ENCODE measurements at regions not wholly inside any gene's neighbourhood (a gene's known extent, or its start where the extent isn't known, plus 50 kb on each side); places are given as distances from the start of the nearest gene placed in this dataset.

- POLR2A ChIA-PET (ENCODE audit: unreplicated experiment), result no interaction called here
Measured at GRCh38 chr6:22349051-22349450, 52.2 kb upstream of the PRL start.

GRCh38 chr6:22349528-22349927 is 52.7 kb upstream of the PRL start:
- Histone ChIP-seq H3K27ac (ENCODE audit: low read length) (no peak overlapping the region), H3K9me3 (ENCODE audit: low read length) (no peaks in the 10 kb centered on the region), H3K9me2 (replicated peaks; ENCODE audit: low read length) (no peaks in the 10 kb centered on the region), H3K36me3 (ENCODE audit: low read depth, low read length) (no peaks in the 10 kb centered on the region), H3K27me3 (ENCODE audit: low read length) (no peaks in the 10 kb centered on the region), H3F3A (ENCODE audit: low read length, unreplicated experiment) (no peaks in the 10 kb centered on the region), H3K79me2 (ENCODE audit: low read length) (no peaks in the 10 kb centered on the region), H2AFZ (ENCODE audit: low read length) (no peak overlapping the region), H3K9ac (ENCODE audit: low read length) (no peak overlapping the region), H3K4me3 (ENCODE audit: low read length) (no peak overlapping the region), H4K20me1 (ENCODE audit: low read length) (no peaks in the 10 kb centered on the region), H3K4me1 (ENCODE audit: insufficient read depth, low read length) (no peaks in the 10 kb centered on the region), H3K4me2 (ENCODE audit: low read length) (no peak overlapping the region)
- POLR2A ChIA-PET (ENCODE audit: unreplicated experiment), result no interaction called here
- no peak for ATAC-seq
- intact Hi-C loops (cut with micrococcal nuclease), result no loop called here
- TF ChIP-seq EZH2 (IDR thresholded peaks at IDR 0.05; ENCODE audit: low read length, unreplicated experiment), result no peak
- no peak for TF ChIP-seq CTCF (conservative IDR thresholded peaks at IDR 0.05; ENCODE audit: low read depth, low read length)
- TF ChIP-seq EZH2phosphoT487 (IDR thresholded peaks at IDR 0.05; ENCODE audit: borderline replicate concordance, low read length), result no peak
- DNase-seq, result no peak
- no TSS peak for BruUV-seq (replicated peaks)
- CTCF ChIA-PET, result no interaction called here

More at GRCh38 chr6:22349051-22349450, 52.2 kb upstream of the PRL start:
- TF ChIP-seq EZH2phosphoT487 (IDR thresholded peaks at IDR 0.05; ENCODE audit: borderline replicate concordance, low read length), result no peak
- TF ChIP-seq EZH2 (IDR thresholded peaks at IDR 0.05; ENCODE audit: low read length, unreplicated experiment), result no peak
- TF ChIP-seq CTCF (conservative IDR thresholded peaks at IDR 0.05; ENCODE audit: low read depth, low read length), result no peak
- Histone ChIP-seq H3K27me3 (ENCODE audit: low read length) (no peaks in the 10 kb centered on the region), H3K36me3 (ENCODE audit: low read depth, low read length) (no peaks in the 10 kb centered on the region), H4K20me1 (ENCODE audit: low read length) (no peaks in the 10 kb centered on the region), H3K4me3 (ENCODE audit: low read length) (no peak overlapping the region), H3K4me2 (ENCODE audit: low read length) (no peak overlapping the region), H2AFZ (ENCODE audit: low read length) (no peak overlapping the region), H3F3A (ENCODE audit: low read length, unreplicated experiment) (no peaks in the 10 kb centered on the region), H3K9me3 (ENCODE audit: low read length) (no peaks in the 10 kb centered on the region), H3K79me2 (ENCODE audit: low read length) (no peaks in the 10 kb centered on the region), H3K4me1 (ENCODE audit: insufficient read depth, low read length) (no peaks in the 10 kb centered on the region), H3K27ac (ENCODE audit: low read length) (no peak overlapping the region), H3K9me2 (replicated peaks; ENCODE audit: low read length) (no peaks in the 10 kb centered on the region), H3K9ac (ENCODE audit: low read length) (no peak overlapping the region)
- CTCF ChIA-PET, result no interaction called here
- BruUV-seq (replicated peaks), result no TSS peak
- intact Hi-C loops (cut with micrococcal nuclease), result no loop called here
- DNase-seq (no peak), ATAC-seq (no peak)

GRCh38 chr6:22350109-22350508 is 53.3 kb upstream of the PRL start:
- ATAC-seq (no peak), DNase-seq (no peak)
- Histone ChIP-seq H3K9ac (ENCODE audit: low read length) (no peak overlapping the region), H3K79me2 (ENCODE audit: low read length) (no peaks in the 10 kb centered on the region), H2AFZ (ENCODE audit: low read length) (no peak overlapping the region), H3K4me3 (ENCODE audit: low read length) (no peak overlapping the region), H3F3A (ENCODE audit: low read length, unreplicated experiment) (no peaks in the 10 kb centered on the region), H3K27ac (ENCODE audit: low read length) (no peak overlapping the region), H3K36me3 (ENCODE audit: low read depth, low read length) (no peaks in the 10 kb centered on the region), H3K27me3 (ENCODE audit: low read length) (no peaks in the 10 kb centered on the region), H3K4me2 (ENCODE audit: low read length) (no peak overlapping the region), H4K20me1 (ENCODE audit: low read length) (no peaks in the 10 kb centered on the region), H3K4me1 (ENCODE audit: insufficient read depth, low read length) (no peaks in the 10 kb centered on the region), H3K9me2 (replicated peaks; ENCODE audit: low read length) (no peaks in the 10 kb centered on the region), H3K9me3 (ENCODE audit: low read length) (no peaks in the 10 kb centered on the region)
- CTCF ChIA-PET, result no interaction called here
- intact Hi-C loops (cut with micrococcal nuclease), result no loop called here
- POLR2A ChIA-PET (ENCODE audit: unreplicated experiment), result no interaction called here
- TF ChIP-seq CTCF (conservative IDR thresholded peaks at IDR 0.05; ENCODE audit: low read depth, low read length) (no peak), EZH2 (IDR thresholded peaks at IDR 0.05; ENCODE audit: low read length, unreplicated experiment) (no peak), EZH2phosphoT487 (IDR thresholded peaks at IDR 0.05; ENCODE audit: borderline replicate concordance, low read length) (no peak)
- BruUV-seq (replicated peaks), result no TSS peak

All from PC-3 (cell line).